HG02798 (cell line): ENCODE measurements at regions not wholly inside any gene's neighbourhood (a gene's known extent, or its start where the extent isn't known, plus 50 kb on each side); places are given as distances from the start of the nearest gene placed in this dataset.
A peak's percentile ranks its signal among the peaks of the same experiment; 100 is the strongest.
"Not testable (repeated sequence)": the region's sequence is repeated elsewhere in the genome, so short reads cannot be mapped to it uniquely, and the experiment has no call there.

Source experiments
- ATAC-seq: cut with Tn5 transposase; IDR thresholded peaks from one replicate; pipeline ENCODE4 v1.9.1; 2021; ENCODE audit warnings: mild to moderate bottlenecking; ENCODE audit not compliant: unreplicated experiment, poor library complexity

DNA sequence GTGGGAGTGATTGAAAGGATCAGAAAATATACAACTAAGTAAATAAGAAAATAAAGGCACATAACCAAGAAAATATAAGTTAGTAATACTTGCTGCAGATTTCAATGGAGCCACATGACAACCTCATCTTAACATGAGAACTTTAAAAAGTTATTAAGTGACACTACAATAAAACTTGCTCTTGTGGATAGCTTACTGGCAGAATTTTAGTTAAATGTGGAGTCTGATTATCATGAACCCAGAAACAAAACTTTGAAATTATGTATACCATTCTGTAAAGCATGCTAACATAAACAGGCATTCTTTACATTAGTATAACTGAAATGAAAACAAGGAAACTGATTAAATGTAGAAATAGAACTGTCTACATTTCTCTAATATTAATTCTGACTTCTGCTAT lies 220.9 kb downstream of the RFPL4B start:
- ATAC-seq: no peak

DNA sequence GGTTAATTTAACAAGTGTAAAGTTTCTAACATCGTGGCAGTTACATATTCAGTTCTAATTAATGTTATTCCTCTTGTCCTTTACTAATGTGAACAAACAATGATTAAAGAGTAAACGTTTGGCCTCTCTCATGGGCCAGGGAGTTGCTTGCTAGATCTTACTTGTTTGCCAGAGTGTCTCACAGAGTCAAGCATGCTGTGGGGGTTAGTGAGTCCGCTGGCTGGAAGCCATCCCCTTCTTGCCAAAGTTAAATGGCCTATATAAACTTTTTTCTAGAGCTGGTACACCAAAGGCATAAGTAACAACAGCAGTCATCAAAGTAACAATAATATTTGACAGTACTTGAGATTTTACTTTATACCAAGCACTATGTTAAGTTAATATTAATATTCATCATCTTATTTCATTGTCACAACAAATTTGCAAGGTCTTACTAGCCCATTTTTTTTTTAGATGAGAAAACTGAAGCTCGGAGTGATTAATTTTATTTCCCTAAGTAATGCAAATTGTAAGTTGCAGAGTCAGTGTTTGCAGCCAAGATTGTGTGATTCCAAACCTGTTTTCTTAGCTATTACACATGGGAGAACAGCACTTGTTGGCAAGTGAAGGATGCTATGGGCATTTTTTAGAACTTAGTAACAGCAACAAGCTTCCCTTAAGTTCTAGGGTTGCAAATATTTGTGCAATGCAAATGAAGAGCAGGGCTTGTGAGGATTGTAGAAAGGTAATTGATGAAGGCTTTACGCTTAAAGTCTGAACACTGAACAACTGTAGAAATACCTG lies 224.5 kb downstream of the RFPL4B start:
- ATAC-seq: no peak

DNA sequence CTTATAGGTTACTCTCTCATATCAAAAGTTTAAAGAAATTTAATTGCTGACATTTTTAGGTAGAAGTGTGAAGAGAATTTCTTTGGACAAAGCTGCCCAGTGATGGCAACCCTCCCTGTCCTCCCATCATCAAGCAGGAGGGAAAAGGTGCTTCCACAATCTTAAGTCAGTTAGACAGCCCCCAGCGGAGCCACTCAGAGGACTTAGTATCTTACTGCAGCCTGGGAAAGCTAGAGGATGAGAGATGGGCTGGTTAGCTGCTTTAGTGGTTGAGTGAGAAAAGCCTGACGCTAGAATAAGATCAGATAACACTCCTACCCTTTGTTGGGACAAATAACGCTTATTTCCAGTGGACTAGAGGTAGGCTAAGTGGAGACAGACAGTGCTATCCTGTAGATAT lies 227.1 kb downstream of the RFPL4B start:
- no peak for ATAC-seq

DNA sequence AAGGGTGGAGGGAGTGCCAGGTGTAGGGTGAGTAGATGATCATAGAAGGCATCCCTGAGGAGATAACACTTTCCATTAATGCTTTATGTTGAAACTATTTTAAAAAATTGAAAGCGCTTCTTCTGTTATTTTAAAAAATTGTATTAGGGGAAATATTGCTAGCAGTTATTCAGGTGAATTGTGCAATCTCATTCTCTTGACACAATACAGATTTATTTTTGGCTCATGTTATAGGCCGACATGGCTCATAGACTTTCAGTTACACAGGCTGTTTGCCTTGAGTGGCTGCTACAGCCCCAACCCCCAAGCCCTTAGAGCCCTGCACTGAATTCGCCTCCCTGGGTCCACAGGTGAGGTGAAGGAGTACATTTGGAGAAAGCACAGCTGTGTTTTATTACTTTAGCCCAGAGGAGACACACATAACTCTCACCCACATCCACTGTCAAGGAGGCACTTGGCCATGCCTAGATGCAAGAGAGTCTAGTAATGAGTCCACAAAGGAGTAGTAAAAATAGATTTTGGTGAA lies 228.2 kb downstream of the RFPL4B start:
- ATAC-seq: no peak

DNA sequence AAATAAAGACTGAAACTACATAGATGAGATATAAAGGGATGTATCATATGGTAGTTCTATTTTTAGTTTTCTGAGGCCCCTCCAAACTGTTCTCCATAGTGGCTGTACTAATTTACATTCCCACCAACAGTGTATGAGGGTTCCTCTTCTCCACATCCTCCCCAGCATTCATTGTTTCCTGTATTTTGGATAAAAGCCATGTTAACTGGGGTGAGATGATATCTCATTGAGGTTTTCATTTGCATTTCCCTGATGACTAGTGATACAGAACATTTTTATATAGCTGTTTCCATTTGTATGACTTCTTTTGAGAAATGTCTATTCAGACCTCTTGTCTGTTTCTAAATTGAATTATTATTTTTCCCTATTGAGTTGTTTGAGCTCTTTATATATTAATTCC lies 229.3 kb downstream of the RFPL4B start:
- no peak for ATAC-seq

DNA sequence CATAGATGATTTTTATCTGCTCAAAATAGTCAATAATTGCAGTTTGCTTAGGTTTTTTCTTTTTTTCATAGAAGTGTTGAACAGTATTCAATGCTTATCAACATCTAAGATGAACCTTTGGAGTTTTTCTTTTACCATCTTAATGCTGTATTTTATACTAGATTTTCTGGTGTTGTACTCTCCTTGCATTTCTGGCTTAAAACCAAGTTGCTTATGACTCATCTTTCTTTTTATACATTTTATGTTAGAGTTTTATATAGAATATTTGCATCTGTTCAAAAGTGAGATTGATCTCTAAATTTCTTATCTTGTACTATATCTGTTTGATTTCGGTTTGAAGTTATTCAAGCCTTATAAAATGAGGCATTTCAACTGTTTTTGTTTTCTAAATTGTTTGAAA lies 232.5 kb downstream of the RFPL4B start:
- no peak for ATAC-seq

DNA sequence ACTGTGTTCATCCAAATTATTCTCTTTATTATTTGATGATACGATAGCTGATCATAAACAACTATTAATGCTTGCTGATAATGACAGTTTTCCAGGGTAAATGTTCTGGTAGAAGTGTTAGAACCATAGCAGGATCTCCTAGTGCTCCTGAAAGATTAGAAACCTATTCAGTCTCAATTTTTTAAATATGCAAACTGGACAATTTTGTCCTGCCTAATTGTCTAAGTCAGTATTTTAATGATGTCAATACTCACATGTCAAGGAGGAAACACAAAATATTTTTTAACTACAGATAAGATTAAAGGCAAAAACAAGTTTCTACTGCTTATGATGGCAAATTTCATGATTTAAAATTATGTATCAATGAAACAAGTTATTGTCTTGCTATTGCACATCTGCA lies 233.9 kb downstream of the RFPL4B start:
- no peak for ATAC-seq

DNA sequence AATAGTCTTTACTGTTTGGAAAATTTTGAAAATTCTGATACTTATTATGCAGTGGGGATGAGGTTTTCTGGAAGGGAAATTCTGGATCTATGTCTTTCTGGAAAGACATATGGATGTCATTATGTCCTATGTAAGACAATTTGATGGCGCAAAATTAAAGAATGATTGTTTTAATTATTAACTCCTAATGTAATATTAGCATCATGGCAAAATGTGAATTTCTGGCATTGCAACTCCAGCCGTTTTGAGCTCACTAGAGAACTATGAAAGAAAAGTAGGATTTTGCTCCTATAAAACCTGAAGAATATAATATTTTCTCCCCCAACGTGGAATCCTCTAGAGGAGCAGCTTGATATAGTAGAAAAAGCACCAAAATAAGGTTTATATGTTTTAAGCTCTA lies 243.2 kb downstream of the RFPL4B start:
- ATAC-seq: no peak

DNA sequence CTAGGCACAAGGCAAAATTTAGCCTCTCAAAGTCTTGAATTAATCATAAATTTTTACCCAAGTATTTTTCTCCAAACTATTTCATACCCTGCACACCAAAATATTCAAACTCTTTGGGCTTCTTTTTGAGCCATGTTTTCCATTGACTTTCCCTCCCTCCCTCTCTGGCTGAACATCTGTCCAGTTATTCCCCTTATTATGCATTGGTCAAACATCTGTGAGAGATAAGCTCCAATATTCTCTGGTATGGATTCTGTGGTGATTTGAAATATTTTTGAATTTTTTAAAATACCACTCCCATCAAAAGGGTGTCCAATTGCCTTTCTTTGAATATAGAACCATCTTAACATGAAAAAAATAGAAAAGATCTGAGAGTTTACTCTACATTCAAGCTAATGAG lies 244.2 kb downstream of the RFPL4B start:
- no peak for ATAC-seq

DNA sequence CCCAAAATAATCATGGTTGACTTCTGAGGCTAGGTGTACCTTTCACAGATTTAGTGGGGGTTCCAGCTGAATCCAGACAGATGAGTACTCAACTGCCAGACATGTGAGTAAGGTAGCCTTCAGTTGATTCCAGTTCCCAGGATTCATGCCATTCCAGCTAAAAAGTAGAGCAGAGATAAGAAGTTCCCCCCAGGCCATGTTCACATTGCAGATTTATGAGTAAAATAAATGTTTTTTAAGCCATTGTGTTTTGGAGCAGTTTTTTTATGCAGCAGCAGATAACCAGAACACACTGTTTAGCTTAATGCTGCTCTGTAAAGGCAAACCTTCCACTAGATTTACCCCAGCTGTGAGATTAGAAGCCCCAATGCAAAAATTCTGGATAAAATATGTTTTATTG lies 245.0 kb downstream of the RFPL4B start:
- no peak for ATAC-seq

DNA sequence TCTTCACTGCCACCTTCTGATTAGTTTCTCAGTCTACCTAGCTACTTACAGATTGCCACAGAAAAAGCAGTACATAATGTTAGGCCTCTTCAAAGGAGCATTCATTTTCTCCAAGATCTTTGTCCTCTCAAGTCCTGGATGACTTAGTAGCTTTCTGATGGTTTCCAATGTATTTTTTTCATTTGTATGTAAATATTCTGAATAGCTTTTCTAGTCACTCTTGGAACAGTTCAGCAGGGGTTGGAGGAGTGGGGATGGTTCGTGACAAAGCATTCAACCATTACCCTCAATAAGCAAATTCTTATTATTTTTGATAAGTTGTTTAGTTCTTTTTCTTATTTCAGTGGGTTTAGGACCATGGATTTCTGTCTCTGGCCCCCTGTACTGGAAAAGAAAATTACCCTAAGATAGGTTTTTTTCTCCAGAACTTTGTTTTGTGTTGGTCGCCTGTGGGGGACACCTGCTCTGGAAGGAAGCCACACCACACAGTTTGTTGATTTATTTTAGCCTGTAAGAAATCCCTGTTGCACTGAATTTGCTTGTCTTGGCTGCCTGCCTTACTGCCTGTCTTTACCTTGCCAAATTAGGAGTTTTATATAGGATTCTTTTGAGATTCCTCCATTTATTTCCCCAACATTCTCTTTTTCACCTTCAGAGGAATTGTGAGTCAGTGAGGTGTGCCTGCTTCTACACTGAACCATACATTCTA lies 247.9 kb downstream of the RFPL4B start:
- ATAC-seq: no peak

DNA sequence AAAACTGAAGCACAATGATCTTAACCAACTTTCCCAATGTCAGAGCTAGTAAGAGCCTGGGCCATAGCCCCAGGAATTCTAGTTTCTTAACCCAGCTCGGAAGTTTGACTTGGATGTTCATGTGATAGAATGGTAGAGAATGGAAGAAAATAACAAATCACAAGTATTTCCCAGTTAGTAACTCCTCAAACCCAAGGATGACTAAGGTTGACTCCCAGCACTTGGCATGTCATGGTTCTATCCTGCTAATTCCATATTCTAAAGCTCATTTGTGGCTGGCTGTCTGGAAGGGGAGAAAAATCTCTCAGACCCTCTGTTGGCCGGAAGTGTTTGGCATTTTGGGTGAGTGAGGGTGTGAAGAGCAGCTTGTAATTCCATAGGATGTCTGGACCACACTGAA lies 248.7 kb downstream of the RFPL4B start:
- ATAC-seq: no peak

DNA sequence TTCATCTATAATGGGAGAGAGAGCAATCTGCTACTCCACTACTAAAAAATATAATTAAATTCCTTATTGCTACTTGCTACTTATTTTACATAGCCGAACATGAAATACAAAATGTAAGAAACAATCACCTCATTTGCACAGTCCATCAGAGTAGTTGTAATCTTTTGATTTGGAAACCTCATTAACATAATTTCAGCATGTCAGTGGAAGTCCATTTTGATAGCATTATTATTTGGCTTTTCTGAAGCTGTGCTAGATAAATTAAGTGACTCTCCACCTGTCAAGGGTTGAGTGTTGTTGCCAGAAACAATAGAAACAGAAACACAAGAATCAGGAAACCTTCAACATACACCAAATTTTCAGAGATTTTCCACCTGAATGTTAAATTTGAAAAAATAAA lies 250.0 kb downstream of the RFPL4B start:
- no peak for ATAC-seq

DNA sequence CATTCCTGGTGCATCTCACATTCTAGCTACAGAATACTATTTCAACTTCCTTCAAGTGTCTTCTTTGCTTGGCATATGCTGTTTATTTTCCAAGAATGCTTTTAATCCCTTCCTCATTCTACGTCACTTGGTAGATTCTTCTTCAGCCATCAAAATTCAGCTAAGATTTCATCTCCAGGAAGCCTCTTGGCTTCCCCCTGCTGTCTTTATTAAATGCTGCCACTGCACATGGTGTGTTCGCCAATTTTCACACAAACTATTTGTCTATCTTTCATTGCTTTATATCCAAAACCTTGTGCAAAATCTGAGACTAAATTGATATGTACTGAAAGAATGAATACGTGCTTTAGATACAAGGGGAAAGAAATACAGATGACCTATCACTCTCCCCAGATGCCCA lies 253.0 kb downstream of the RFPL4B start:
- ATAC-seq: no peak

DNA sequence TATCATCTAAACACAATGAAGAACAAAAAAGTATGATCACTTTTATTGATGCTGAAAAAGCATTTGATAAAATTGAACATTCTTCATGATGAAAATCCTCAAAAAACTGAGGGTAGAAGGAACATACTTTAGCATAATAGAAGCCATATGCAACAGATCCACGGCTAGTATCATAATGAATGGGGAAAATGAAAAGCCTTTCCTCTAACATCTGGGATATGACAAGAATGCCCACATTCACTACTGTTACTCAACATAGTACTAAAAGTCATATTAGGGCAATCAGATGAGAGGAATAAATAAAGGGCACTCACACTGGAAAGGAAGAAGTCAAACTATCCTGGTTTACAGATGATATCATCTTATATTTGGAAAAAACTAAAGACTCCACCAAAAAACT lies 256.6 kb downstream of the RFPL4B start:
- no peak for ATAC-seq

DNA sequence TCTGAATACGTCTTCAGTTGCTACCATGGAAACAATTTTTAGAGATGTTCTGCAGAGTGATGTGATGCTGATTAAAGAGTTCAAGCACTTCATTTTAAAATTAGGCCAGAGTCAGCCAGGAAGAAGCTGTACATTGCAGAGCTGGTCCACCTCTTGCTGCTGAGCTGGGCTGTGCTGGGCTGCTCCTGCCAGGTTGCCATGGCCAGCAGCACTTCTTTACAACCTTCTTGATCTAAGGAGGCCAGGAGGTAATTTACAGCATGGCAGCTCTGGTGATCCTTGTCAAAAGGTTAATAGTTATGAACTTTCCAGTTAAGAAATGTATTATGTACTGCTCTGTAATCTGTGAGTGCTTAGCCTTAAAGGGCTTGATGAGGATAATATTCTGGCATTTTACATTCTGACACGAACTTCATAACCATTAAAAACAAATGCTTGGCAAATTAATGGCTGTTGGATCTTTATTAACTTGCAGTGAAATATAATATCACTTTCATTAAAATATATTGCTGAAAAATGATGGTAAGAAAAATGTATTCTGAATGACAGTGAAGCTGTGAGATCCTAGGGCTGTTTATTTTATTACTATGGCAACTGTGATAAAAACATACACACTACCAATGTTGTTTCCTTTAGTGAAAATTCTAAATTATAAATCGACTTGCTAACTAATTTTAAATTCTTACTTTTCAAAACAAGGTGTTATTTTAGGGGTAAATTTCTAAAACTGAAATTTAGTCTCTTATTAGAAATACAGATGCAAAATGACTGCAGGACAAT lies 259.7 kb downstream of the RFPL4B start:
- ATAC-seq: no peak

DNA sequence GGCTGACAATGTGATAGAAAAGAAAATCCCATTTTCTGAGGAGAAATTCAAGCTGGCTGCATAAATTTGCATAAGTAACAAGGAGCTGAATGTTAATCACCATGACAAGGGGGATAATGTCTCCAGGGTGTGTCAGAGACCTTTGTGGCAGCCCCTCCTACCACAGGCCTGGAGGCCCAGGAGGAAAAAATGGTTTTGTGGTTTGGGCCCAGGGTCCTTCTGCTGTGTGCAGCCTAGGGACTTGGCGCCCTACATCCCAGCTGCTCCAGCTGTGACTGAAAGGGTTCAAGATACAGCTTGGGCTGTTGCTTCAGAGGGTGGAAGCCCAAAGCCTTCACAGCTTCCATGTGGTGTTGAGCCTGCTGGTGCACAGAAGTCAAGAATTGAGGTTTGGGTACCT lies 261.8 kb downstream of the RFPL4B start:
- not testable (repeated sequence) for ATAC-seq

DNA sequence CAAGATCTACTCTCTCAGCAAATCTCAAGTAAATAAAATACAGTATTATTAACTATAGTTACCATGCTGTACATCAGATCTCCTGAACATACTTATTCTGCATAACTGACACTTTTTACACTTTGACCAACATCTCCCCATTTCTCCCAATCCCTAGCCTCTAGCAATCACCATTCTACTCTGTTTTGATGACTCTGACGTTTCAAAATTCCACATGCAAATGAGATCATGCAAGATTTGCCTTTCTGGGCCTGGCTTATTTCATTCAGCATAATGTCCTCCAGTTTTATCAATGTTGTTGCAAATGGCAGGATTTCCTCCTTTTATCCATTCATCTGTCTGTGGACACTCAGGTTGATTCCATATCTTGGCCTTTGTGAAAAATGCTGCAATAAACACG lies 266.3 kb downstream of the RFPL4B start:
- ATAC-seq: no peak

DNA sequence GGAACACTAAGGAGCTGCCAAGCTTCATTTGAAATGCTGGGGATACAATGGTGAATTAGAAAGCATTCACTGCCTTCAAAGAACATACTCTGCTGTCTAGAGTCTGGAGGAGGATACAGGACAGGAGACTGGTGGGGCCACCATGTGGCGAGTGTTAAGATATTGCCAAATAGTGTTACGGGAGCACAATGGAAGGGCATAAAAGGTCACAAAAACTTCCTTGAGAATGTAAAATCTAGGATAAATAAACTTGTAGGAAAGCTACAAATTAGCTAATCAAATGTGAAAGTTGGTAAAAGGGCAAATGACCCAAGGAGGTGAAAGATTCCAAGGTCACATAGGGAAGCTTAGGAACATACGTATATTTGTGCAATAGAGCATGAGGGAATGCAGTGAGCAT lies 271.7 kb downstream of the RFPL4B start:
- no peak for ATAC-seq

DNA sequence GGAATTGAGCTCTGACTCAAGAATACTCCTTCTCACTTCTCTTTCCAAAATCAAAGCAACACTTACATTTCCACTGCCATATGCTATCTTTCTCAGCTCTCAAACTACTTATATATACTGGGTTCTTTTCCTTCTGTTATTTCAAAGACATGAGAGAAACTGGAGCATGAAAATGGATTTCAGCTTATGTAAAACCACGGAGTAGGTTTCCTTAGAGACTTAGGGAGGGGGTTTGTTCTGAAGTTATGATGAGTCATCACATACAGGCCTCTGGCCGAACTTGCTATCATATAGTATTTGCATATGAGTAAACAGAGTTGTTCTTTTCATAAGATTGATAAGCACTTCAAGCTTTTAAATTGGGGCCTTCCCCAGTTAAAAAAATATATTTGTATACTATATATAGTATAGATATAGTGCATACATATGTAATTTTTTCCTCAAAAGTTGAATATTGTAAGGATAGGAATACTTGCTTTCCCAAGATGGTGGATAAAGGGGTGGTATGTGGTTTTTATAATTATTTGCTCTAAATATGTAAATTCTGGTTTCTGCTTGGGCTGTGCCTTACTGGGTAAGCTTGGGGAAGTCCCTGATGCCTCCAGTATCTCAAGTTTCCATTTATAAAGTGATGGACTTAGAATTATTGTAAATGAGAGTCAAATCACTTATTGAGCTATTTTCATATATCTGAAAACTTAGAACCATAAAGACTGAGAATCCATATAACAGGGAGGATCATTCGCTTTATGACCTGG lies 273.9 kb downstream of the RFPL4B start:
- peak; percentile 53 for ATAC-seq
